SJCRH30 (cell line): ENCODE measurements at regions not wholly inside any gene's neighbourhood (a gene's known extent, or its start where the extent isn't known, plus 50 kb on each side); places are given as distances from the start of the nearest gene placed in this dataset.

Source experiments
- DNase-seq, 2 experiments: peaks; one replicate each; pipeline ENCODE4 v3.0.0-alpha.2; 2015 to 2020
- H3K27ac ChIP-seq: fragments of 250-450 bp; sonication (Bioruptor Pico); 2 replicates; pipeline ENCODE4 v1.5.1; 2020; ENCODE audit warnings: mild to moderate bottlenecking, moderate library complexity
- H3K27me3 ChIP-seq: fragments of 250-450 bp; sonication (Bioruptor Pico); 2 replicates; pipeline ENCODE4 v1.5.1; 2020; ENCODE audit warnings: mild to moderate bottlenecking, moderate library complexity
- H3K36me3 ChIP-seq: fragments of 250-450 bp; sonication (Bioruptor Pico); 2 replicates; pipeline ENCODE4 v1.5.1; 2020; ENCODE audit warnings: mild to moderate bottlenecking, moderate library complexity
- H3K4me1 ChIP-seq: fragments of 250-450 bp; sonication (Bioruptor Pico); 2 replicates; pipeline ENCODE4 v1.5.1; 2020; ENCODE audit warnings: mild to moderate bottlenecking, moderate library complexity
- H3K4me3 ChIP-seq: fragments of 250-450 bp; sonication (Bioruptor Pico); 2 replicates; pipeline ENCODE4 v1.5.1; 2020; ENCODE audit warnings: mild to moderate bottlenecking, moderate library complexity
- H3K9me3 ChIP-seq: fragments of 250-450 bp; sonication (Bioruptor Pico); replicated peaks from 2 replicates; pipeline ENCODE4 v1.5.1; 2020; ENCODE audit warnings: mild to moderate bottlenecking, moderate library complexity

- no peak for DNase-seq
- H3K36me3 ChIP-seq, result no peaks in the 10 kb centered on the region
- peaks cover 15% of the 10 kb centered on the region for H3K4me1 ChIP-seq
- H3K9me3 ChIP-seq, result no peaks in the 10 kb centered on the region
- no peaks in the 10 kb centered on the region for H3K27me3 ChIP-seq
- no peak overlapping the region for H3K27ac ChIP-seq
- no peak overlapping the region for H3K4me3 ChIP-seq
These were observed 669.9 kb upstream of the CCDC54 start for GRCh38 chr3:106707347-106707746.

GRCh38 chr3:106710596-106710995 lies 666.6 kb upstream of the CCDC54 start:
- peaks cover 23% of the 10 kb centered on the region for H3K4me1 ChIP-seq

DNA sequence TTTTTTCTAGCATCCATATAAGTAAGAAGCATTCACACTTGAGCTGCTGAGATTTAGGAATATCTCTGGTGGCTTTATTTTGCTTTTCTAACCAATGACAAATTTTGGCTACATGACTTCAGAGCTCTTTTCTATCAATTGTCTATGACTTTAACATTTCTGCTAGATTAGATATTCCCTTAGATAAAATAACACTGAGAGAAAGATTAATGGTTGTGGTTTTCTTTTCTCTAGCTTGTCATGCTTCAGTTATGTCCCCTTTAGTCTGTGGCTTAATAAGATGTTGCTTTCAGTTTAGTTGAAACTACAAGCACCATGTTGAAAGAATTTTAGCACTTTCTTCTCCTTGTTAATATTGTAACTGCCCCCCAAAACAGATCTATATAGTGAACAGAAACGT lies 665.6 kb upstream of the CCDC54 start:
- Histone ChIP-seq H3K4me1 (peaks cover 23% of the 10 kb centered on the region), H3K27me3 (no peaks in the 10 kb centered on the region), H3K4me3 (no peak overlapping the region), H3K9me3 (no peaks in the 10 kb centered on the region), H3K27ac (peak overlapping the region; percentile 61), H3K36me3 (no peaks in the 10 kb centered on the region)
- peak in 1 of 2 experiments; percentile 39 for DNase-seq

More at GRCh38 chr3:106710596-106710995, 666.6 kb upstream of the CCDC54 start:
- Histone ChIP-seq H3K4me3 (no peak overlapping the region), H3K27ac (no peak overlapping the region), H3K9me3 (no peaks in the 10 kb centered on the region), H3K36me3 (no peaks in the 10 kb centered on the region), H3K27me3 (no peaks in the 10 kb centered on the region)
- no peak for DNase-seq

DNA sequence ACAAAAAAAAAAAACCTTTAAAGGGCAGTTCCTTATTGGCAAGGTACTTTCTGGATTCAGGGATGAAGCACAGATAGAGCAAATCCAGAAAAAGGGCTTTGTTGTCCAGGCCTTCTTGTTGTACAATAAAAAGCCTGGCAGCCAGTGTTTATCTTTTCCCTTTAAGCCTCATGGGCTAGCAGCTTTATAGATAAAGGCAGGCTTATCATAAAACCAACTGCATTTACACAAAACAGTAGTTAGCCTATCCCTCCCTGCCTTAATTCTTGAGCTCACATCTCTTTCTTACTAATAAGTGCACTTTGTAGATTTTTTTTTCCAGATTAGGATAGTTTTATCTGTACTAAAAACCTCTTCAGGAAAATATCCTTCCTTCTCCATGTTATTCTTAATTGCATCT lies 662.8 kb upstream of the CCDC54 start:
- no peak for DNase-seq
- no peaks in the 10 kb centered on the region for H3K27me3 ChIP-seq
- no peak overlapping the region for H3K27ac ChIP-seq
- no peak overlapping the region for H3K4me3 ChIP-seq
- H3K9me3 ChIP-seq, result no peaks in the 10 kb centered on the region
- H3K4me1 ChIP-seq, result peaks cover 23% of the 10 kb centered on the region
- H3K36me3 ChIP-seq, result no peaks in the 10 kb centered on the region

DNA sequence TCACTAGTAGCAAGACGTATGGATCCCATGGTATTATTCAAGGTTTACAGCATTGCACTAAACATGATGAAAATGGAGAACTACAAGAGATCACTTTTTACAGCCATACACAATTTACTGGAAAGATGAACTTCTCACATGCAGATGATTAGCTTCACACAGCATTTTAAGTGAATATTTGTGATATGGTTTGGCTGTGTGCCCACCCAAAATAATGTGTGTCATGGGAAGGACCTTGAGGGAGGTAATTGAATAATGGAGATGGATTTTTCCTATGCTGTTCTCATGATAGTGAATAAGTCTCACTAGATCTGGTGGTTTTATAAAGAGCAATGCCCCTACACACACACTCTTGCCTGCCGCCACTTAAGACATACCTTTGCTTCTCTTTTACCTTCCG lies 662.0 kb upstream of the CCDC54 start:
- Histone ChIP-seq H3K27me3 (no peaks in the 10 kb centered on the region), H3K27ac (no peak overlapping the region), H3K36me3 (no peaks in the 10 kb centered on the region), H3K9me3 (no peaks in the 10 kb centered on the region), H3K4me3 (no peak overlapping the region), H3K4me1 (peaks cover 23% of the 10 kb centered on the region)
- no peak for DNase-seq

DNA sequence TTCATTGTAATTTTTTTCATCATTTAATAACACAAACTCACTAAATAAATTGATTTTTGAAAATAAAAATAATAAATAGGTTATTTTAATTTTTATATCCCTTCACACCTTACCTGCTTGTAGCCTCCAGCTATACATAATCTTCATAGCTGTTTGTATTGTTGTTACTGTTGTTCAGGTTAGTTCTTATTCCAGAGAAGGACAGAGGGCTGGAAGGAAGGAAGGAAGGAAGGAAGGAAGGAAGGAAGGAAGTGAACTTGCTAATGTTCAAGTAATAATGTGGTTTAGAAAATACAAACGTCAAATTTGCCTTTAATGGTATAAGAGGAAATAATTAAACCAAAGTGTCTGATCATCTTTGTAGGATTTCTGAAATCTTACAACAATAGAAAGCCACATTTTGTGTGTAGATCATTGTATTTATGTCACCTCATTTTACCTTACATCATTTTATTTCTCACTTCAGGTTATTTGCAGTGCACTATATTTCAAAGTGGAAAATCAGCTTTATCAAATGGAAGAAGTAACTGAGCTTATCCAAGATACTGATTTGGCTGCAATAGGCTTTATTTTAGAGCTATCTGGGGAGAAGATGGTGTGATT lies 660.0 kb upstream of the CCDC54 start:
- no peak overlapping the region for H3K27ac ChIP-seq
- no peaks in the 10 kb centered on the region for H3K9me3 ChIP-seq
- no peak for DNase-seq
- H3K4me3 ChIP-seq, result no peak overlapping the region
- no peaks in the 10 kb centered on the region for H3K27me3 ChIP-seq
- peaks cover 9% of the 10 kb centered on the region for H3K4me1 ChIP-seq
- H3K36me3 ChIP-seq, result no peaks in the 10 kb centered on the region

DNA sequence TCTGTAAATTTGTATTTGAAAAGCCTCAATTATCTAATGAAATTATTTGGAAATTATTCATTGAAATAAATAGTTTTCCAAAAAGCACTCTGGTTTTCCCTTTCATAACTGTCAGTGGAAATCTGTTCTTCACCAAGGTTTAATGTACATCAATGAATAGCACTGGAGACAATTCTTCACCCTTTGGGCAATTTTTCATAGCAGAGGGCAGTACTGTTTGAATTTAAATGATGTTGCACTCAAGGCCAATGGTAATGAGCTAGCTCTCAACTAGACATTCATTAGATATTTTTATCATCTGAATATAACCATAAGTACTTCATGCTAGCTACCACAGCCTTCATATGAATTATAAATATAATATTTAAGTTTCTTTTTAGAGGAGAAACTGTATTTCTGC lies 658.2 kb upstream of the CCDC54 start:
- DNase-seq, result no peak
- H3K36me3 ChIP-seq, result no peaks in the 10 kb centered on the region
- no peaks in the 10 kb centered on the region for H3K27me3 ChIP-seq
- H3K4me3 ChIP-seq, result no peak overlapping the region
- H3K27ac ChIP-seq, result no peak overlapping the region
- H3K4me1 ChIP-seq, result no peaks in the 10 kb centered on the region
- H3K9me3 ChIP-seq, result no peaks in the 10 kb centered on the region

DNA sequence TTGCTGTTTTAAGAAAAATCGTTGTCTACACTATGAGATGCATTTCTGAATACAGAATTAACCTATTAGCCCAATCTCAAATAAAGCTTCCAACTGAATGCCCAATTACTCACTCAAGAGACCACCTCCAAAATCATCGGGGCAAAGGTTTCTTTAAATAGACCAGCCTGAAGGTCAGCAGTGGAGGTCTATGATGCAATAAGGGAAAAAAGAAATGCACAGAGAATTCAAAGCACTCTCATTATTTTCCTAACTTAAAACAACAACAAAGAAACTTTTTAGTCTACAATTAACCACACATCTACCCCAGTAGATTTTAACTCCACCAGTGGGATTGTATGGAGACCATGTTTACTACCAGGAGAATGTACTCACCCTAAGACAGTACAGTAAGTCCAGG lies 657.7 kb upstream of the CCDC54 start:
- DNase-seq, result no peak
- no peaks in the 10 kb centered on the region for H3K27me3 ChIP-seq
- no peak overlapping the region for H3K27ac ChIP-seq
- no peaks in the 10 kb centered on the region for H3K9me3 ChIP-seq
- H3K4me1 ChIP-seq, result no peaks in the 10 kb centered on the region
- no peak overlapping the region for H3K4me3 ChIP-seq
- no peaks in the 10 kb centered on the region for H3K36me3 ChIP-seq

- DNase-seq, result no peak
- H3K4me1 ChIP-seq, result no peaks in the 10 kb centered on the region
- H3K9me3 ChIP-seq, result no peaks in the 10 kb centered on the region
- no peaks in the 10 kb centered on the region for H3K36me3 ChIP-seq
- no peak overlapping the region for H3K27ac ChIP-seq
- H3K27me3 ChIP-seq, result no peaks in the 10 kb centered on the region
- no peak overlapping the region for H3K4me3 ChIP-seq
These were observed 656.7 kb upstream of the CCDC54 start for GRCh38 chr3:106720510-106720909.

- Histone ChIP-seq H3K27ac (no peak overlapping the region), H3K4me3 (no peak overlapping the region), H3K9me3 (no peaks in the 10 kb centered on the region), H3K36me3 (no peaks in the 10 kb centered on the region), H3K27me3 (no peaks in the 10 kb centered on the region), H3K4me1 (no peaks in the 10 kb centered on the region)
- no peak for DNase-seq
These were observed 651.7 kb upstream of the CCDC54 start for GRCh38 chr3:106725566-106725965.

- Histone ChIP-seq H3K4me1 (no peaks in the 10 kb centered on the region), H3K27me3 (no peaks in the 10 kb centered on the region), H3K36me3 (no peaks in the 10 kb centered on the region), H3K9me3 (no peaks in the 10 kb centered on the region), H3K4me3 (no peak overlapping the region), H3K27ac (peak overlapping the region; percentile 26)
- peak in 1 of 2 experiments; percentile 5 for DNase-seq
These were observed 648.7 kb upstream of the CCDC54 start for GRCh38 chr3:106728315-106729098.

DNA sequence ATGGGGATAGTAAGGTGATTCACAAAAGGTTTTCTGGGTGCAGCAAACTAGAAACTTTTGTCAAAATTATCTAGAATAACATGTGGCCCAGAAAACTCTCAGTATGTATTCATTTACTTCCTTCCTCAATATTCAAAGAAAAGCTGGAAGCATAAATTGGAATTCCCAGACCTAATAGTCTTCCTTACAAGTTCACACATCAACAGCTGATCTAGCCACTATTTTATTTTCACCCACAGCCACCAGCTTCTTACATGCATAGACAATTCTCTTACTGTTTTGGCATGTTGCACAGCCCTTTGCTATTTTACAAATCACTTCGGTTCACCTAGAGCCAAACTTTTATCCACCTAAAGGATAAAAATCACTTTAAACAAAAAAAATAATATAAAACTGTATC lies 647.8 kb upstream of the CCDC54 start:
- no peaks in the 10 kb centered on the region for H3K4me1 ChIP-seq
- H3K27me3 ChIP-seq, result no peaks in the 10 kb centered on the region
- H3K36me3 ChIP-seq, result no peaks in the 10 kb centered on the region
- H3K4me3 ChIP-seq, result no peak overlapping the region
- H3K9me3 ChIP-seq, result no peaks in the 10 kb centered on the region
- H3K27ac ChIP-seq, result no peak overlapping the region
- no peak for DNase-seq

GRCh38 chr3:106731230-106731629 lies 646.0 kb upstream of the CCDC54 start:
- DNase-seq, result no peak
- Histone ChIP-seq H3K4me3 (no peak overlapping the region), H3K4me1 (no peaks in the 10 kb centered on the region), H3K27me3 (no peaks in the 10 kb centered on the region), H3K9me3 (no peaks in the 10 kb centered on the region), H3K27ac (no peak overlapping the region), H3K36me3 (no peaks in the 10 kb centered on the region)

DNA sequence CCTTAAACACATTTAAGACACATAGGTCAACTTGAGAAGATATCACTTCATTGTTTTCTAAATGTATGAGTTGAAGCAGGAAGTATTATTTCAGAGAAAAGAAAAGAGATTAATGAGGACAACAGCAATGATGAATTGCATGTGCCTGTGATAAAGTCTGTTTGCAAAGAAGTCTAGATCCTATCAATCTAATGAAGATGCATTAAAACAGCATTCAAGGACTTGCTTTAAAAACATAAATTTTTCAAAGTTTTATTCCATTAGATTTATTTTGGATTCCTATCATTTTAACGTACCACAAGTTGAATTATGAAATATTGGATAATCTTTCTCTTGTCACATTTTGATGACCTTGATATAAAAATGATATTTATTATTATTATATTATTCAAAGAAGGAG lies 642.5 kb upstream of the CCDC54 start:
- H3K36me3 ChIP-seq, result no peaks in the 10 kb centered on the region
- no peak for DNase-seq
- no peaks in the 10 kb centered on the region for H3K9me3 ChIP-seq
- H3K4me1 ChIP-seq, result no peaks in the 10 kb centered on the region
- no peak overlapping the region for H3K27ac ChIP-seq
- no peak overlapping the region for H3K4me3 ChIP-seq
- no peaks in the 10 kb centered on the region for H3K27me3 ChIP-seq

DNA sequence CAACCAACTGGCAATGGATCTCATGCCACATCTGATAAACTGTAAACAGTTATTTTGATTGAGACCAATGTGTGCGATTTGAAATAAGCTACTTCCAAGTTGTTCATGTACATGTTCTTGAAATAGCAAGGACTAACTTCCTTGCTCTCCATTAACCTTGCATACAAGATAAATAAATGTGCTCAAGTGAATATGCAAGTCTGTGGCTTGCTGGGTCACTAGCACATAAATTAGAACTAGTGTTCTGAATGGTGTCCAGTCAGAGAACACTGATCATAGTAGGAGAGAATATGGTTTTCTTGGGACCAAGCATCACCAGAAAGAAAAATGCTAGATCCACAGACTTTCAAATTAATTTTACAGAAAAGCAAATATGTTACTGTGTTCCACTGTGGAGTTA lies 640.0 kb upstream of the CCDC54 start:
- Histone ChIP-seq H3K4me1 (no peaks in the 10 kb centered on the region), H3K4me3 (no peak overlapping the region), H3K9me3 (no peaks in the 10 kb centered on the region), H3K27me3 (no peaks in the 10 kb centered on the region), H3K36me3 (no peaks in the 10 kb centered on the region), H3K27ac (no peak overlapping the region)
- no peak for DNase-seq

GRCh38 chr3:106740116-106740515 lies 637.1 kb upstream of the CCDC54 start:
- no peak overlapping the region for H3K4me3 ChIP-seq
- no peaks in the 10 kb centered on the region for H3K9me3 ChIP-seq
- H3K27me3 ChIP-seq, result no peaks in the 10 kb centered on the region
- no peak overlapping the region for H3K27ac ChIP-seq
- no peak for DNase-seq
- no peaks in the 10 kb centered on the region for H3K4me1 ChIP-seq
- H3K36me3 ChIP-seq, result no peaks in the 10 kb centered on the region
